22Rv1 (cell line): ENCODE measurements at regions not wholly inside any gene's neighbourhood (a gene's known extent, or its start where the extent isn't known, plus 50 kb on each side); places are given as distances from the start of the nearest gene placed in this dataset.

Experiments used
- CTCF ChIP-seq: fragments of 450-650 bp; IDR thresholded peaks from 2 replicates; pipeline ENCODE4 v1.5.1; 2017; ENCODE audit warnings: mild to moderate bottlenecking
- ZFX ChIP-seq: fragments of 450-650 bp; IDR thresholded peaks from 2 replicates; pipeline ENCODE4 v1.6.1; 2017; ENCODE audit warnings: antibody characterized with exemption, borderline replicate concordance

GRCh38 chr10:62540389-62540788, 166.2 kb downstream of the ZNF365 start:
- TF ChIP-seq CTCF (no peak), ZFX (no peak)
